HUES64 (cell line): ENCODE measurements at regions not wholly inside any gene's neighbourhood (a gene's known extent, or its start where the extent isn't known, plus 50 kb on each side); places are given as distances from the start of the nearest gene placed in this dataset.

ENCODE experiments used
- H3K27ac ChIP-seq: 2 replicates; pipeline ENCODE4 v1.7.0; 2013; ENCODE audit warnings: low read depth, low read length, inconsistent platforms
- H3K27me3 ChIP-seq: 2 replicates; pipeline ENCODE4 v1.6.1; 2013; ENCODE audit warnings: mild to moderate bottlenecking, low read length; ENCODE audit not compliant: insufficient read depth
- H3K36me3 ChIP-seq: 2 replicates; pipeline ENCODE4 v1.6.1; 2013; ENCODE audit warnings: mild to moderate bottlenecking, low read length; ENCODE audit not compliant: insufficient read depth
- H3K4me1 ChIP-seq: 2 replicates; pipeline ENCODE4 v1.6.1; 2013; ENCODE audit warnings: mild to moderate bottlenecking, low read length, moderate library complexity; ENCODE audit not compliant: insufficient read depth
- H3K4me3 ChIP-seq: 2 replicates; pipeline ENCODE4 v1.5.1; 2013; ENCODE audit warnings: mild to moderate bottlenecking, low read length, moderate library complexity
- H3K9ac ChIP-seq: 2 replicates; pipeline ENCODE4 v1.6.1; 2013; ENCODE audit warnings: mild to moderate bottlenecking, low read depth, low read length
- H3K9me3 ChIP-seq: 2 replicates; pipeline ENCODE4 v1.6.1; 2013; ENCODE audit warnings: low read depth, low read length; ENCODE audit not compliant: insufficient read depth
- WGBS: fragments of 150-250, 120-280 bp; methylation state at CpG from one replicate; pipeline ENCODE4 v1.1.7; 2013; ENCODE audit warnings: missing lambda C conversion rate; 5-methylcytosine and 5-hydroxymethylcytosine counted together

- Histone ChIP-seq H3K9ac (no peak overlapping the region), H3K4me1 (peaks cover 33% of the 10 kb centered on the region), H3K27me3 (no peaks in the 10 kb centered on the region), H3K27ac (no peak overlapping the region), H3K9me3 (no peaks in the 10 kb centered on the region), H3K4me3 (no peak overlapping the region), H3K36me3 (no peaks in the 10 kb centered on the region)
These were observed 486.8 kb upstream of the THBS1 start for GRCh38 chr15:39094116-39094515.

DNA sequence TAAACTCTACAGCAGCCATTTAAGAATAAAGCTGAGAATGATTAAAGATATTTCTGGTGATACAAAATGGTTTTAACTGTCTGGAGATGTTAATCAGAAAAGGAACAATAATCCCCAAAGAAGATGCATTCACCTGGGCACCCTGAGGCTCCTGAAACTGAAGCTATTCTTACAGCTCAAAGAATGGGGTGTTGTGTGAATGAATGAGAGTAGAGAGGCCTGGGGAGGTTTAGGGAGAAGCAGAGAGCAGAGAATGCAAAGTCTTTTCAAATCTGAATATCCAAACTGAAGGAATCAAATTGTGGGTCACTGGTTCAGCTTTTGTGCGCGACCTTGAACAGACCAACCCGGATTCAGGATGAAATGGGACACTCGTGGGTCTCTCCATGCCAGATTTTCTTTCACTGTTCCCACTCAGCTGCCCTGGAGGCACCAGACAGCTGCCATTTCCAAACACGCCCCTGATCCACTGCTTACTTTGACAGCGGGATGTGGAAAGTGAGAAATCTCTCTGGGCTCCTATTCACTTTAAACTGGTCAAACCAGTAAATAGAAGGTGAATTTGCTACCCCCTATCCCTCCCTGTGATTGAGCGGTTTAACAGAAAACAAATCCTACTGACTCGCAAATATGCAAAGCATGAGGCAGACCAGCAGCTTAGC, 485.5 kb upstream of the THBS1 start:
- 69% methylated on average over 8 of the region's 8 CpGs for WGBS
- peak overlapping the region; percentile 15; the same call in 1 of the 2 replicates for H3K4me3 ChIP-seq
- peak overlapping the region; percentile 83 for H3K27ac ChIP-seq
- no peaks in the 10 kb centered on the region for H3K27me3 ChIP-seq
- H3K4me1 ChIP-seq = peaks cover 29% of the 10 kb centered on the region
- H3K36me3 ChIP-seq = no peaks in the 10 kb centered on the region
- 0 out of 2 replicates have a peak overlapping the region, but pooled peaks have one; percentile 19 for H3K9ac ChIP-seq
- no peaks in the 10 kb centered on the region for H3K9me3 ChIP-seq

GRCh38 chr15:39096608-39097205, 484.2 kb upstream of the THBS1 start:
- Histone ChIP-seq H3K4me1 (peaks cover 29% of the 10 kb centered on the region), H3K36me3 (no peaks in the 10 kb centered on the region), H3K9ac (no peak overlapping the region), H3K9me3 (no peaks in the 10 kb centered on the region), H3K27me3 (no peaks in the 10 kb centered on the region), H3K4me3 (no peak overlapping the region), H3K27ac (no peak overlapping the region)
- 82% methylated on average over 3 of the region's 3 CpGs for WGBS

DNA sequence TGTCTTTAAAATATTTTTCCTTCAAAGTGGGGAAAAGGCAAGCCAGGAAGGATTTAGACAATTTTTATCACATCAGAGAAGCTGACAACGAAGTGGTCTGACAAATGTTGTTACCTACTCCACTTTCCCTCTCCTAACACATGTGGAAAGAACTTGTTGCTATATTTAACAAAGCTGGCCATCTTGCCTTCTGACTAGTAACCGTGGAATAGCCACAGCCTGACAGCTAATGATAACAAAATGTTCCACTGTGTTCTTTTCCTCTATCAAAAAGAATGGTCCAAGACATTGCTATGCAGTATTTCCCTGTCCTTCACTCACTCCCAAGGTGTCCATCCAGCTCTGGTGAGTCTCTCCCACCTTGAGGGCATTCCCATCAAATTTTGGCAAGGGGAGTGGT, 481.4 kb upstream of the THBS1 start:
- H3K27ac ChIP-seq = no peak overlapping the region
- H3K36me3 ChIP-seq = no peaks in the 10 kb centered on the region
- WGBS = 93% methylated on average over 2 of the region's 2 CpGs

GRCh38 chr15:39100106-39100660, 480.7 kb upstream of the THBS1 start:
- Histone ChIP-seq H3K4me1 (peaks cover 18% of the 10 kb centered on the region), H3K9ac (no peak overlapping the region), H3K36me3 (no peaks in the 10 kb centered on the region), H3K9me3 (no peaks in the 10 kb centered on the region), H3K27ac (no peak overlapping the region), H3K4me3 (no peak overlapping the region), H3K27me3 (no peaks in the 10 kb centered on the region)
- WGBS = 68% methylated on average over 1 of the region's 2 CpGs

More for the DNA sequence above, 481.4 kb upstream of the THBS1 start:
- H3K9me3 ChIP-seq = no peaks in the 10 kb centered on the region
- no peaks in the 10 kb centered on the region for H3K27me3 ChIP-seq
- H3K4me3 ChIP-seq = no peak overlapping the region
- H3K9ac ChIP-seq = no peak overlapping the region
- H3K4me1 ChIP-seq = peaks cover 24% of the 10 kb centered on the region

DNA sequence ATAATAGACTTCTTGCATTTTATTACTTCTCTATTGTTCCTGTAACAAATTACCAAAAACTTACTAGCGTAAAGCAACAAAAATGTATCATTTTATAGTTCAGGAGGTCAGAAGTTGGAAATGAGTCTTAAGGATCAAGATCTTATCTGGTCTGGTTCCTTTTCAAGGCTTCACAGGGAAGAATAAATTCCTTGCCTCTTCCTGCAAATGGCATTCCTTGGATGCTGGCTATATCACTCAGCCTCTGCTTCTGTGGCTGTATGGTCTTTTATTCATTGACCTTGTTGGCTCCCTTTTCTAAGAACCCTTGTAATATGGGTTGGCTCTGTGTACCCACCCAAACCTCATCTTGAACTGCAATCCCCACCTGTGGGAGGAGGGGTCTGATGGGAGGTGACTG, 478.4 kb upstream of the THBS1 start:
- no peak overlapping the region for H3K27ac ChIP-seq
- no peaks in the 10 kb centered on the region for H3K4me1 ChIP-seq

DNA sequence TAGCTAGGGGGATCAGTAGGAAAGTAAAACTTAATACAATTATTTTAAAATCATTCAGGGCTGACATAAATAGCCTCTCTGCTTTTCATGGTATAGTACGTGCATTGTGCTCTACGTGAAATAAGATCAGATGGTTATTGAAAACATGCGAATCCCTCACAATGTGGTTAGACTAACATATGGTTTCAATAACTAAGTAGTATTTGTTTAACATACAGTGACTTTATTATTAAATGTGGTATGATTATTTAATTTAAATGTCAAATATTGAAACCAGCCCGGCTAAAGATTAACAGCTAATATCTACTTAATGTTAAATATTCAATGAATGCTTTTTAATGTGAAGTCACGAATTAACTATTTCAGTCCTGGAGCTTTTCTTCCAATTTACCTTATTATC, 473.9 kb upstream of the THBS1 start:
- no peaks in the 10 kb centered on the region for H3K4me1 ChIP-seq
- H3K27ac ChIP-seq = no peak overlapping the region
- H3K9ac ChIP-seq = no peak overlapping the region
- H3K9me3 ChIP-seq = no peaks in the 10 kb centered on the region
- WGBS = 93% methylated on average over 4 of the region's 5 CpGs
- no peaks in the 10 kb centered on the region for H3K36me3 ChIP-seq
- H3K4me3 ChIP-seq = no peak overlapping the region
- H3K27me3 ChIP-seq = no peaks in the 10 kb centered on the region

More for the DNA sequence above, 478.4 kb upstream of the THBS1 start:
- no peaks in the 10 kb centered on the region for H3K36me3 ChIP-seq
- no peaks in the 10 kb centered on the region for H3K27me3 ChIP-seq
- no peak overlapping the region for H3K4me3 ChIP-seq
- no peaks in the 10 kb centered on the region for H3K9me3 ChIP-seq
- no peak overlapping the region for H3K9ac ChIP-seq
- whole genome bisulfite sequencing = 100% methylated on average over 1 of the region's 1 CpG

DNA sequence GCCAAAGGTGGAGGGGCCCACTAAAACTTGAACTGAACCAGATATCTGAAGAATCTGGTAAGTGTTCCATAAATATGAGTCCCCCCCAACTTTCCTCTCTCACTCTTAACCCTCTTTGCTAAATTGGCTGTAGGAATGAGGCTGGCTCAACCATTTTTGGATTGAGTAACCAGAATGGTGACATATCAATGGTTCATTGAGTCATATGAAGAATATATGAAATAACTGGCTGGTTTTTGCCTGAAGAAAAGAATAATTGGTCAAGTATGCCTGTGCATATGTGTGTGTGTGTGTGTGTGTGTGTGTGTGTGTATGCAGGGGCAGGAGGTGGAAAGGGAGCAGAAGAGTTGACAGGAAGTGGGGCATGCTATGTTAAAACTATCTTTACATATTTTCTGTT, 472.9 kb upstream of the THBS1 start:
- Histone ChIP-seq H3K27ac (no peak overlapping the region), H3K4me3 (no peak overlapping the region), H3K9ac (no peak overlapping the region), H3K4me1 (no peaks in the 10 kb centered on the region), H3K36me3 (no peaks in the 10 kb centered on the region), H3K9me3 (no peaks in the 10 kb centered on the region), H3K27me3 (no peaks in the 10 kb centered on the region)

DNA sequence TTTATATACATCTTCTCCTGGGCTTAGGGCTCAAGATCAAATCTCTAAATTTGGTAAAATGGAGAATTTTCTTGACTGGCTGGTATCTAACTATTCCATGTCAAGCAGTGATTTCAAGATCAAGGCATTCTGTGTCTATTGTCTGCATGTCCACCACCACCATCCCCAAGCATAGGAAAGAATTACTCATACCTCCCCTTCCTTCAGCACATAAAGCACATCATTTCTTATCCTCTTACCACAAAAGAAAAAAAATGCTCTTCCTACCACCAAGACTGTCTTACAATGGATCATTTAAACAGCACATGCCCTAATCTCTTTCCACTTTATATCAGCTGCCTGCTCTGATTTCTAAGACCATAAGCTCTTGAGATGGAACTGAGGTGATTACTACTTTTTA, 470.5 kb upstream of the THBS1 start:
- Histone ChIP-seq H3K4me3 (no peak overlapping the region), H3K27me3 (no peaks in the 10 kb centered on the region), H3K9ac (no peak overlapping the region), H3K9me3 (no peaks in the 10 kb centered on the region), H3K36me3 (no peaks in the 10 kb centered on the region), H3K27ac (no peak overlapping the region), H3K4me1 (no peaks in the 10 kb centered on the region)

DNA sequence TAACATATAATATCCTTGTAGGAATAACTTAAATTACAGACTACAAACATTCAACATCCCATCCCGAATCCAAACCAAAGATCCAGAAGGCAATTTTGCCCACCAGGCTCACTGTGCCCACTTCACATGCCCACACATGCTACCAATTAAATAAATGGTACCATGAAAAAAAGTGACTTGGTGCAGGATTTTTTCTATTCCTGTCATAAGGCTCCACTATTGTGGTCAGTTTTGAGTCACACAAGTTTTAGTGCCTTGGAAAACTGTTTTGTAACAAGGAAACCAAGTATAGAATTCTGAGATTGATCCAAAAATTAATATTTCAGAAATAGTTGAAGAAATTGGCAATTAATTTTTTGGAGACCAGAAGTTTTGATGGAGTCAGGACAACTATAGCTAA, 470.1 kb upstream of the THBS1 start:
- H3K4me1 ChIP-seq = no peaks in the 10 kb centered on the region
- H3K9me3 ChIP-seq = no peaks in the 10 kb centered on the region
- no peak overlapping the region for H3K27ac ChIP-seq
- H3K4me3 ChIP-seq = no peak overlapping the region
- H3K27me3 ChIP-seq = no peaks in the 10 kb centered on the region
- no peaks in the 10 kb centered on the region for H3K36me3 ChIP-seq
- WGBS = 100% methylated on average over 1 of the region's 1 CpG
- no peak overlapping the region for H3K9ac ChIP-seq

DNA sequence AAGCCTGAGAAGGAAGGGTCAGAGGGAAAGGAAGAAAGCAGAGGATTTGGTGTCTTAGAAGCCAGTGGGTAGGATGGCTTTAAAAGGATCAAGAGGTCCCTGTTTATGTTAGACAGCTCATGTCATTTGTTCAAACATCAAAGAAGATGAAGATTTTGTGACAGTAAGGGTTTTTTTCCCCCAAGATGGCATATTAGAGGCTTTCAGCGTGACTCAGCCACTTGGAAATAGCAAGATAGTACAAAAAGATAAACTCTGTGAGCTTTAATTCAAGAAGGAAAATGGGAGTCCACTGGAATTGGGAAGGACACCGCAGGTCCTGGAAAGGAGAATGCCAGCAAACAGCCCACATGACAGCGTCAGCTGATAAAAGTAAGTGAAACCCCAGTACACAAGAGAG, 467.1 kb upstream of the THBS1 start:
- no peaks in the 10 kb centered on the region for H3K4me1 ChIP-seq
- H3K9ac ChIP-seq = no peak overlapping the region
- no peak overlapping the region for H3K4me3 ChIP-seq
- no peaks in the 10 kb centered on the region for H3K36me3 ChIP-seq
- 92% methylated on average over 3 of the region's 3 CpGs for WGBS
- peaks cover 4% of the 10 kb centered on the region; the same call in 1 of the 2 replicates for H3K9me3 ChIP-seq
- H3K27me3 ChIP-seq = no peaks in the 10 kb centered on the region
- no peak overlapping the region for H3K27ac ChIP-seq
